HEK293 (cell line): ENCODE measurements at regions not wholly inside any gene's neighbourhood (a gene's known extent, or its start where the extent isn't known, plus 50 kb on each side); places are given as distances from the start of the nearest gene placed in this dataset.

ENCODE experiments used
- CTCF ChIA-PET: fragments of 350-600 bp; formaldehyde crosslinking; extraction: SDS; loops from one replicate; lab custom pipeline; 2021; ENCODE audit warnings: antibody characterized with exemption; lab: Yijun Ruan, JAX
- POLR2A ChIA-PET: fragments of 300-600 bp; formaldehyde crosslinking; extraction: SDS; loops from one replicate; lab custom pipeline; 2020; ENCODE audit warnings: antibody characterized with exemption, inconsistent platforms; lab: Yijun Ruan, JAX
- H3K27ac ChIP-seq: fragments of 200-500 bp; sonication (Bioruptor generic); 2 replicates; pipeline ENCODE4 v1.5.1; 2014; ENCODE audit warnings: low read depth, low read length, control low read depth, inconsistent platforms; ENCODE audit errors: extremely low read depth
- H3K36me3 ChIP-seq, 2 experiments: fragments of 200-500 bp in 1 of 2; sonication (Bioruptor generic) in 1 of 2; 1 replicate in 1 of 2; 2 replicates in 1 of 2; pipeline ENCODE4 v1.5.1; 2014 to 2017; ENCODE audit warnings: inconsistent platforms in 2 of 2, low read length in 2 of 2; ENCODE audit not compliant: control insufficient read depth in 2 of 2, insufficient read depth in 1 of 2
- H3K4me1 ChIP-seq: fragments of 200-500 bp; sonication (Bioruptor generic); 2 replicates; pipeline ENCODE4 v1.5.1; 2014; ENCODE audit warnings: mild to moderate bottlenecking, low read length, inconsistent platforms; ENCODE audit not compliant: control insufficient read depth, insufficient read depth
- H3K4me3 ChIP-seq: 2 replicates; pipeline ENCODE4 v1.5.1; 2011; ENCODE audit warnings: low read depth, mild to moderate bottlenecking, control low read depth, low read length, moderate library complexity
- H3K9me3 ChIP-seq: fragments of 200-500 bp; sonication (Bioruptor generic); 2 replicates; pipeline ENCODE4 v1.5.1; 2014; ENCODE audit warnings: low read depth, low read length, inconsistent platforms; ENCODE audit not compliant: control insufficient read depth, insufficient read depth
- BCL11B ChIP-seq: fragments of 450-650 bp; formaldehyde crosslinking; IDR thresholded peaks from 2 replicates; pipeline ENCODE4 v1.5.1; 2016; ENCODE audit warnings: low read depth, missing biosample characterization, missing genetic modification characterization
- GLI4 ChIP-seq: fragments of 450-650 bp; formaldehyde crosslinking; IDR thresholded peaks from 2 replicates; pipeline ENCODE4 v1.5.1; 2016; ENCODE audit warnings: missing biosample characterization, missing genetic modification characterization
- KLF7 ChIP-seq: fragments of 450-650 bp; formaldehyde crosslinking; IDR thresholded peaks from 2 replicates; pipeline ENCODE4 v1.5.1; 2016; ENCODE audit warnings: missing biosample characterization, missing genetic modification characterization, borderline replicate concordance
- TCF7L2 ChIP-seq: IDR thresholded peaks from 2 replicates; pipeline ENCODE4 v1.6.1; 2011; ENCODE audit warnings: low read depth, mild to moderate bottlenecking, inconsistent platforms, low read length, moderate library complexity, borderline replicate concordance
- TRIM28 ChIP-seq: IDR thresholded peaks from 2 replicates; pipeline ENCODE4 v1.6.1; 2011; ENCODE audit warnings: low read length, control low read depth, borderline replicate concordance
- ZBTB48 ChIP-seq: fragments of 450-650 bp; formaldehyde crosslinking; IDR thresholded peaks from 2 replicates; pipeline ENCODE4 v1.5.1; 2016; ENCODE audit warnings: missing biosample characterization, missing genetic modification characterization
- ZBTB8A ChIP-seq: fragments of 450-650 bp; formaldehyde crosslinking; IDR thresholded peaks from 2 replicates; pipeline ENCODE4 v1.5.1; 2016; ENCODE audit warnings: missing biosample characterization, missing genetic modification characterization
- ZIC2 ChIP-seq: fragments of 450-650 bp; formaldehyde crosslinking; IDR thresholded peaks from 2 replicates; pipeline ENCODE4 v1.5.1; 2016; ENCODE audit warnings: missing biosample characterization, missing genetic modification characterization
- ZNF114 ChIP-seq: fragments of 450-650 bp; formaldehyde crosslinking; IDR thresholded peaks from 2 replicates; pipeline ENCODE4 v1.5.0; 2017; ENCODE audit warnings: missing biosample characterization, missing genetic modification characterization
- ZNF169 ChIP-seq: fragments of 450-650 bp; formaldehyde crosslinking; IDR thresholded peaks from 2 replicates; pipeline ENCODE4 v1.5.1; 2016; ENCODE audit warnings: missing biosample characterization, missing genetic modification characterization
- ZNF423 ChIP-seq: fragments of 450-650 bp; formaldehyde crosslinking; IDR thresholded peaks from 2 replicates; pipeline ENCODE4 v1.5.1; 2016; ENCODE audit warnings: missing biosample characterization, missing genetic modification characterization
- ZNF48 ChIP-seq: fragments of 450-650 bp; formaldehyde crosslinking; IDR thresholded peaks from 2 replicates; pipeline ENCODE4 v1.5.1; 2016; ENCODE audit warnings: missing biosample characterization, missing genetic modification characterization
- ZNF521 ChIP-seq: fragments of 450-650 bp; formaldehyde crosslinking; IDR thresholded peaks from 2 replicates; pipeline ENCODE4 v1.5.1; 2017; ENCODE audit warnings: missing biosample characterization, mild to moderate bottlenecking, missing genetic modification characterization
- ZNF529 ChIP-seq: fragments of 450-650 bp; formaldehyde crosslinking; IDR thresholded peaks from 2 replicates; pipeline ENCODE4 v1.5.1; 2017; ENCODE audit warnings: missing genetic modification characterization, missing biosample characterization; ENCODE audit not compliant: insufficient replicate concordance
- ZNF558 ChIP-seq: fragments of 450-650 bp; formaldehyde crosslinking; IDR thresholded peaks from 2 replicates; pipeline ENCODE4 v1.5.1; 2016; ENCODE audit warnings: missing biosample characterization, missing genetic modification characterization
- ZNF585B ChIP-seq: fragments of 450-650 bp; formaldehyde crosslinking; IDR thresholded peaks from 2 replicates; pipeline ENCODE4 v1.5.1; 2016; ENCODE audit warnings: missing biosample characterization, missing genetic modification characterization
- ZNF596 ChIP-seq: fragments of 450-650 bp; IDR thresholded peaks from 2 replicates; pipeline ENCODE4 v1.5.0; 2018; ENCODE audit warnings: missing biosample characterization, mild to moderate bottlenecking, missing genetic modification characterization, moderate library complexity
- ZNF626 ChIP-seq: fragments of 450-650 bp; sonication (Bioruptor Pico); formaldehyde crosslinking; IDR thresholded peaks from 2 replicates; pipeline ENCODE4 v1.5.1; 2018; ENCODE audit warnings: missing biosample characterization, missing genetic modification characterization, inconsistent platforms
- ZNF629 ChIP-seq: fragments of 450-650 bp; formaldehyde crosslinking; IDR thresholded peaks from 2 replicates; pipeline ENCODE4 v1.5.1; 2017; ENCODE audit warnings: missing biosample characterization, missing genetic modification characterization
- ZNF670 ChIP-seq: fragments of 450-650 bp; formaldehyde crosslinking; IDR thresholded peaks from 2 replicates; pipeline ENCODE4 v1.5.1; 2016; ENCODE audit warnings: missing biosample characterization, missing genetic modification characterization, low read depth
- ZNF768 ChIP-seq: fragments of 450-650 bp; formaldehyde crosslinking; IDR thresholded peaks from 2 replicates; pipeline ENCODE4 v1.5.1; 2018; ENCODE audit warnings: missing biosample characterization, mild to moderate bottlenecking, missing genetic modification characterization
- ZSCAN16 ChIP-seq: fragments of 450-650 bp; formaldehyde crosslinking; IDR thresholded peaks from 2 replicates; pipeline ENCODE4 v1.5.1; 2016; ENCODE audit warnings: missing biosample characterization, missing genetic modification characterization
- TF ChIP-seq, protein P1 (sequence below): fragments of 450-650 bp; formaldehyde crosslinking; IDR thresholded peaks from 2 replicates; pipeline ENCODE4 v1.5.1; 2016; ENCODE audit warnings: missing biosample characterization, missing genetic modification characterization
- TF ChIP-seq, protein P2 (sequence below): fragments of 450-650 bp; formaldehyde crosslinking; IDR thresholded peaks from 2 replicates; pipeline ENCODE4 v1.5.1; 2017; ENCODE audit warnings: missing biosample characterization, missing genetic modification characterization
- TF ChIP-seq, protein P3 (sequence below): fragments of 450-650 bp; formaldehyde crosslinking; IDR thresholded peaks from 2 replicates; pipeline ENCODE4 v1.5.1; 2017; ENCODE audit warnings: missing biosample characterization, missing genetic modification characterization
- TF ChIP-seq, protein P4 (sequence below): fragments of 450-650 bp; formaldehyde crosslinking; IDR thresholded peaks from 2 replicates; pipeline ENCODE4 v1.5.1; 2016; ENCODE audit warnings: missing biosample characterization, missing genetic modification characterization

DNA sequence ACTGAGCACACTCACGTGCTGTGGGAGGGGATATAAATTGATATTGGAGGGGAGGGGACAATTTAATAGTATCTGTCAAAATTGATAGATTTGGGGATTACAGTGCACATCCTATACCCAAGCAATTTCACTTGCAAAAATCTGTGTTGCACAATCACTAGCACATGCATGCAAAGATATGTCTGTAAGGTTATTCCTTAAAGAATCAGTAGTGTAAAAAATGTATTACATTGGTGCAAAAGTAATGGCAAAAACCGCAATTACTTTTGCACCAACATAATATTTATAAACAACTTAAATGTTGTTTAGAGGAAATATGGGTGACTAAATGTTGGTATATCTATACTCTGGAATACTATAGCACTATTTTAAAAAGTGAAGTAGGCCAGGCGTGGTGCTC lies 108.7 kb downstream of the LHX2 start (continued):
- TF ChIP-seq ZNF521 (no peak), TCF7L2 (no peak)
- TF ChIP-seq, all 188 proteins: peak for 0

DNA sequence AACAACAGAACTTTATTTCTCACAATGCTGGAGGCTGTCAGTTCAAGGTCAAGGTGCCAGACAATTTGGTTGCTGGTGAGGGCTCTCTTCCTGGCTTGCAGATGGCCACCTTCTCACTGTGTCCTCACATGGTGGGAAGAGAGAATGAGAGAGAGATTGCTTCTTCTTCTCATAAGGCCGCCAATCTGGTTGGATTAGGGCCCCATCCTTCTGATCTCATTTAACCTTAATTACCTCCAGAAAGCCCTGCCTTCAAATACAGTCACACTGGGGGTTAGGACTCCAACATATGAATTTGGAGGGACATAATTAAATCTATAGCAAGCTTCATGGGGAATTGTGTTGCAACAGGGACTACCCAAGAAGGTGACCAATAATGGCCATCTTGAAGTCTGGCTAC lies 110.2 kb downstream of the LHX2 start:
- H3K9me3 ChIP-seq, result no peaks in the 10 kb centered on the region
- no peaks in the 10 kb centered on the region for H3K36me3 ChIP-seq
- no peak overlapping the region for H3K27ac ChIP-seq
- ChIA-PET CTCF (interaction anchor here (0.6 to 0.8 kb wide), 2 partner anchors 272 to 431 kb away, joined by 3 read pairs; no protein-coding TSS in a partner anchor), POLR2A (interaction anchor here (0.6 kb wide), 1 partner anchor 223 kb away, joined by 3 read pairs; no protein-coding TSS in a partner anchor)
- H3K4me1 ChIP-seq, result no peaks in the 10 kb centered on the region
- no peak overlapping the region for H3K4me3 ChIP-seq
- TF ChIP-seq GLI4 (tag by site-specific recombination), result no peak
- no peak for TF ChIP-seq ZNF558 (tag by site-specific recombination)
- TF ChIP-seq ZNF169 (tag by site-specific recombination), result no peak
- no peak for TF ChIP-seq TRIM28

DNA sequence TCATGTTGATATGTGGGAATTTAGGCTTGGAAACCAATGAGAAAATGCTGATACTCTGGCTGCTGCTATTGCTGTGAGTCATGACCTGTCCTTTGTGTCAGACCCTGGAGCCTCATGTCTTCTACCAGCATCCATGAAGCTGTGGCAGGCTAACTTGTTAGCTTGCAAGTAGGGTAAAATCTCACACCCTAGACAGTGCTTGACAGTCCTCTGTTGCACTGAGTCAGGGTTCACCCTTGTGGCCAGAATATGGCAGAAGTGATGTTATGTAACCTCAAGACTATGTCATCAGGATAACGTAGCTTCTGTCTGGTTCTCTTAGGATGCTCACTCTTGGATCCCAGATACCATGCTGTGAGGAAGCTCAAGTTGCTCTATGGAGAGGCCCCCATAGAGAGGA lies 110.8 kb downstream of the LHX2 start:
- no peaks in the 10 kb centered on the region for H3K9me3 ChIP-seq
- TF ChIP-seq KLF7 (tag by site-specific recombination) (no peak), ZNF768 (tag by site-specific recombination) (no peak), ZNF670 (tag by site-specific recombination) (no peak), ZNF596 (tag by site-specific recombination) (no peak), ZBTB48 (tag by site-specific recombination) (no peak), ZNF423 (tag by site-specific recombination) (no peak)
- TF ChIP-seq, protein P1, sequence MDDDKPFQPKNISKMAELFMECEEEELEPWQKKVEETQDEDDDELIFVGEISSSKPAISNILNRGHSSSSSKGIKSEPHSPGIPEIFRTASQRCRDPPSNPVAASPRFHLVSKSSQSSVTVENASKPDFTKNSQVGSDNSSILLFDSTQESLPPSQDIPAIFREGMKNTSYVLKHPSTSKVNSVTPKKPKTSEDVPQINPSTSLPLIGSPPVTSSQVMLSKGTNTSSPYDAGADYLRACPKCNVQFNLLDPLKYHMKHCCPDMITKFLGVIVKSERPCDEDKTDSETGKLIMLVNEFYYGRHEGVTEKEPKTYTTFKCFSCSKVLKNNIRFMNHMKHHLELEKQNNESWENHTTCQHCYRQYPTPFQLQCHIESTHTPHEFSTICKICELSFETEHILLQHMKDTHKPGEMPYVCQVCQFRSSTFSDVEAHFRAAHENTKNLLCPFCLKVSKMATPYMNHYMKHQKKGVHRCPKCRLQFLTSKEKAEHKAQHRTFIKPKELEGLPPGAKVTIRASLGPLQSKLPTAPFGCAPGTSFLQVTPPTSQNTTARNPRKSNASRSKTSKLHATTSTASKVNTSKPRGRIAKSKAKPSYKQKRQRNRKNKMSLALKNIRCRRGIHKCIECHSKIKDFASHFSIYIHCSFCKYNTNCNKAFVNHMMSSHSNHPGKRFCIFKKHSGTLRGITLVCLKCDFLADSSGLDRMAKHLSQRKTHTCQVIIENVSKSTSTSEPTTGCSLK (tag by site-specific recombination), result no peak
- TF ChIP-seq, protein P2, sequence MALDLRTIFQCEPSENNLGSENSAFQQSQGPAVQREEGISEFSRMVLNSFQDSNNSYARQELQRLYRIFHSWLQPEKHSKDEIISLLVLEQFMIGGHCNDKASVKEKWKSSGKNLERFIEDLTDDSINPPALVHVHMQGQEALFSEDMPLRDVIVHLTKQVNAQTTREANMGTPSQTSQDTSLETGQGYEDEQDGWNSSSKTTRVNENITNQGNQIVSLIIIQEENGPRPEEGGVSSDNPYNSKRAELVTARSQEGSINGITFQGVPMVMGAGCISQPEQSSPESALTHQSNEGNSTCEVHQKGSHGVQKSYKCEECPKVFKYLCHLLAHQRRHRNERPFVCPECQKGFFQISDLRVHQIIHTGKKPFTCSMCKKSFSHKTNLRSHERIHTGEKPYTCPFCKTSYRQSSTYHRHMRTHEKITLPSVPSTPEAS, result no peak
- TF ChIP-seq, protein P3, sequence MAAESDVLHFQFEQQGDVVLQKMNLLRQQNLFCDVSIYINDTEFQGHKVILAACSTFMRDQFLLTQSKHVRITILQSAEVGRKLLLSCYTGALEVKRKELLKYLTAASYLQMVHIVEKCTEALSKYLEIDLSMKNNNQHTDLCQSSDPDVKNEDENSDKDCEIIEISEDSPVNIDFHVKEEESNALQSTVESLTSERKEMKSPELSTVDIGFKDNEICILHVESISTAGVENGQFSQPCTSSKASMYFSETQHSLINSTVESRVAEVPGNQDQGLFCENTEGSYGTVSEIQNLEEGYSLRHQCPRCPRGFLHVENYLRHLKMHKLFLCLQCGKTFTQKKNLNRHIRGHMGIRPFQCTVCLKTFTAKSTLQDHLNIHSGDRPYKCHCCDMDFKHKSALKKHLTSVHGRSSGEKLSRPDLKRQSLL (tag by site-specific recombination), result no peak
- H3K36me3 ChIP-seq, result no peaks in the 10 kb centered on the region
- H3K4me3 ChIP-seq, result no peak overlapping the region
- H3K27ac ChIP-seq, result no peak overlapping the region
- H3K4me1 ChIP-seq, result no peaks in the 10 kb centered on the region
- CTCF ChIA-PET, result interaction anchor here (0.5 to 0.8 kb wide), 3 partner anchors 271 to 528 kb away, joined by 3 read pairs; no protein-coding TSS in a partner anchor
- POLR2A ChIA-PET, result no interaction called here

DNA sequence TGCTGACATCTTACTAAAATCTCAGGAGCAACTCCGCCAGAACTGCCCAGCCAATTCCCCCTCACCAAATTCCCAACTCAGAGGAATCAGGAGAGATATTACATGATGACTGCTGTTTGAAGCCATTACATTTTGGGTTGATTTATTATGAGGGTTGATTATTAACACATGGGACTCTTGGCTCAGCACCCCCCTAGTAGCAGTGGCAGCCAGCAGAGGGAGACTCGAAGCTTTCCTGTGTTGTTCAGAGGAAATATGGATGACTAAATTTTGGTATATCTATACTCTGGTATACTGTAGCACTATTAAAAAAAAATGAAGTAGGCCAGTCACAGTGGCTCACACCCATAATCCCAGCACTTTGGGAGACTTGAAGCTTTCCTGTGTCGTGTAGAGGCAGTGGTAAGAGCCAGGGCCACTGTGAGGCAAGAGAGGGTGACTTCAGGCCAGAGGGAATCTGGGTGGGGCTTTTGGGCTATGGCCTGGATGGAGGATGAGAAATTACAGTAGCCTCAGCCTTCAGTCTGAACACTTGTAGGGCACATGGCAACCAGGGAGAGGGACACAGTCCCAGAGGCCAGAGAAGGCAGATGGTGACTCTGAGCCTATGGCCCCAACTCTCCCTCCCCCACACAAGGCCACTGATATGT lies 111.4 kb downstream of the LHX2 start:
- H3K36me3 ChIP-seq, result no peaks in the 10 kb centered on the region
- no peaks in the 10 kb centered on the region for H3K4me1 ChIP-seq
- no peaks in the 10 kb centered on the region for H3K9me3 ChIP-seq
- ChIA-PET POLR2A (no interaction called here), CTCF (interaction anchor here (0.5 to 0.7 kb wide), 3 partner anchors 180 to 452 kb away, joined by 3 read pairs; no protein-coding TSS in a partner anchor)
- no peak overlapping the region for H3K4me3 ChIP-seq
- no peak overlapping the region for H3K27ac ChIP-seq
- no peak for TF ChIP-seq ZNF558 (tag by site-specific recombination)
- TF ChIP-seq ZBTB8A (tag by site-specific recombination), result no peak
- TF ChIP-seq ZNF585B (tag by site-specific recombination), result no peak
- TF ChIP-seq ZNF423 (tag by site-specific recombination), result no peak
- no peak for TF ChIP-seq ZNF114
- TF ChIP-seq, protein P4, sequence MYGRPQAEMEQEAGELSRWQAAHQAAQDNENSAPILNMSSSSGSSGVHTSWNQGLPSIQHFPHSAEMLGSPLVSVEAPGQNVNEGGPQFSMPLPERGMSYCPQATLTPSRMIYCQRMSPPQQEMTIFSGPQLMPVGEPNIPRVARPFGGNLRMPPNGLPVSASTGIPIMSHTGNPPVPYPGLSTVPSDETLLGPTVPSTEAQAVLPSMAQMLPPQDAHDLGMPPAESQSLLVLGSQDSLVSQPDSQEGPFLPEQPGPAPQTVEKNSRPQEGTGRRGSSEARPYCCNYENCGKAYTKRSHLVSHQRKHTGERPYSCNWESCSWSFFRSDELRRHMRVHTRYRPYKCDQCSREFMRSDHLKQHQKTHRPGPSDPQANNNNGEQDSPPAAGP (tag by site-specific recombination), result no peak
- no peak for TF ChIP-seq ZNF48
- TF ChIP-seq ZNF626 (tag by site-specific recombination), result no peak
- no peak for TF ChIP-seq BCL11B (tag by site-specific recombination)
- TF ChIP-seq ZIC2 (tag by site-specific recombination), result no peak
- TF ChIP-seq ZNF629 (tag by site-specific recombination), result no peak
- TF ChIP-seq ZNF529 (tag by site-specific recombination), result no peak
- no peak for TF ChIP-seq ZSCAN16 (tag by site-specific recombination)
